GM12878 (cell line): ENCODE measurements at regions not wholly inside any gene's neighbourhood (a gene's known extent, or its start where the extent isn't known, plus 50 kb on each side); places are given as distances from the start of the nearest gene placed in this dataset.

Source experiments
- ATAC-seq: fragments of 200-7000 bp; cut with Tn5 transposase; 3 replicates; pipeline ENCODE4 v1.9.1; 2020; ENCODE audit warnings: mild to moderate bottlenecking, moderate library complexity
- BruUV-seq: library from RNA; stranded (reverse); fragments of 400-500 nt; replicated peaks from 2 replicates; lab custom pipeline; 2021; lab: Mats Ljungman, UMichigan
- CTCF ChIA-PET: fragments of 300-600 bp; sonication (Branson Sonifier 250); formaldehyde crosslinking; extraction: SDS; loops from one replicate; lab custom pipeline; 2021; ENCODE audit warnings: inconsistent platforms; lab: Yijun Ruan, JAX
- POLR2A ChIA-PET: fragments of 350-600 bp; formaldehyde crosslinking; extraction: SDS; loops from one replicate; lab custom pipeline; 2021; ENCODE audit warnings: inconsistent platforms; lab: Charles Lee
- RAD21 ChIA-PET: fragments of 300-600 bp; sonication (Branson Sonifier 250); formaldehyde crosslinking; loops from one replicate; lab custom pipeline; 2023; ENCODE audit warnings: antibody characterized with exemption; ENCODE audit not compliant: unreplicated experiment; lab: Charles Lee
- SMC1A ChIA-PET: fragments of 300-600 bp; sonication (Branson Sonifier 250); formaldehyde crosslinking; loops from one replicate; lab custom pipeline; 2023; ENCODE audit not compliant: unreplicated experiment, uncharacterized antibody; lab: Charles Lee
- DNase-seq: peaks from one replicate; pipeline ENCODE4 v3.0.0-alpha.2; 2011; ENCODE audit warnings: low read depth, low spot score
- FAIRE-seq: peaks from 3 replicates; lab custom pipeline; 2011; peaks lifted over from hg19 to GRCh38; lab: Jason Lieb, UNC
- H2AFZ ChIP-seq: 2 replicates; pipeline ENCODE4 v1.6.0; 2011; ENCODE audit warnings: low read depth, low read length, control low read depth; ENCODE audit not compliant: control insufficient read depth
- H3K27ac ChIP-seq: 2 replicates; pipeline ENCODE4 v1.5.1; 2011; ENCODE audit warnings: control low read depth; ENCODE audit not compliant: control insufficient read depth, insufficient read depth
- H3K27me3 ChIP-seq, 2 experiments: replicated peaks in 1 of 2; 2 replicates each; pipeline versions ENCODE4 v1.6.0 to v1.6.1; 2011; ENCODE audit warnings: low read length in 1 of 2; ENCODE audit not compliant: control insufficient read depth in 2 of 2, insufficient read depth in 2 of 2
- H3K36me3 ChIP-seq, 2 experiments: 2 replicates each; pipeline ENCODE4 v1.5.1; 2011; ENCODE audit warnings: low read length in 1 of 2; ENCODE audit not compliant: control insufficient read depth in 2 of 2, insufficient read depth in 2 of 2
- H3K4me1 ChIP-seq: 2 replicates; pipeline ENCODE4 v1.6.1; 2011; ENCODE audit warnings: mild to moderate bottlenecking, low read length, moderate library complexity, mixed read lengths; ENCODE audit not compliant: control insufficient read depth, insufficient read depth
- H3K4me2 ChIP-seq: 2 replicates; pipeline ENCODE4 v1.6.0; 2011; ENCODE audit warnings: control low read depth; ENCODE audit not compliant: control insufficient read depth, insufficient read depth
- H3K4me3 ChIP-seq: fragments of 200-600 bp; sonication (generic); 2 replicates; pipeline ENCODE4 v1.5.1; 2016
- H3K79me2 ChIP-seq: 2 replicates; pipeline ENCODE4 v1.6.0; 2011; ENCODE audit warnings: low read length; ENCODE audit not compliant: control insufficient read depth, insufficient read depth
- H3K9ac ChIP-seq: 2 replicates; pipeline ENCODE4 v1.8.0; 2011; ENCODE audit warnings: low read length, control low read depth, mixed read lengths; ENCODE audit not compliant: control insufficient read depth, insufficient read depth
- H3K9me3 ChIP-seq: replicated peaks from 3 replicates; pipeline ENCODE4 v1.5.1; 2011; ENCODE audit warnings: mild to moderate bottlenecking, low read length; ENCODE audit not compliant: control insufficient read depth, insufficient read depth
- H4K20me1 ChIP-seq: 2 replicates; pipeline ENCODE4 v1.6.0; 2011; ENCODE audit not compliant: control insufficient read depth, insufficient read depth
- CHD1 ChIP-seq: IDR thresholded peaks from 2 replicates; pipeline ENCODE4 v1.6.1; 2012; ENCODE audit warnings: low read depth, low read length, improper control_type of control experiment
- HCFC1 ChIP-seq: fragments of 150-350 bp; IDR thresholded peaks from 2 replicates; pipeline ENCODE4 v1.6.1; 2014; ENCODE audit warnings: low read length
- RBBP5 ChIP-seq: fragments of 200-600 bp; sonication (generic); conservative IDR thresholded peaks from 2 replicates; pipeline ENCODE4 v1.6.1; 2016
- RUNX3 ChIP-seq: IDR thresholded peaks from 2 replicates; pipeline ENCODE4 v1.6.1; 2012; ENCODE audit warnings: low read length, inconsistent platforms
- SMAD1 ChIP-seq: fragments of 450-650 bp; IDR thresholded peaks from 2 replicates; pipeline ENCODE4 v1.6.1; 2018; ENCODE audit warnings: mild to moderate bottlenecking, low read depth; ENCODE audit not compliant: partially characterized antibody
- SMC3 ChIP-seq: IDR thresholded peaks from 2 replicates; pipeline ENCODE4 v1.6.1; 2011; ENCODE audit warnings: low read length, improper control_type of control experiment, borderline replicate concordance
- whole genome bisulfite sequencing: methylation state at CpG from one replicate; pipeline ENCODE4 v1.1.6; 2016; ENCODE audit warnings: low lambda C conversion rate; ENCODE audit not compliant: insufficient replicate concordance, insufficient coverage; ENCODE audit errors: missing lambda C conversion rate; 5-methylcytosine and 5-hydroxymethylcytosine counted together
- in situ Hi-C: fragments of 300-500 bp; cut with MboI; formaldehyde crosslinking; loops from 9 replicates; pipeline ENCODE4 v1.14.3; 2018; ENCODE audit warnings: mixed read lengths
- intact Hi-C: fragments of 100-400 bp; cut with micrococcal nuclease; formaldehyde crosslinking; loops from one replicate; pipeline ENCODE4 v1.14.2; 2022; ENCODE audit not compliant: unreplicated experiment
- TF ChIP-seq, protein P1 (sequence below): fragments of 450-650 bp; IDR thresholded peaks from 2 replicates; pipeline ENCODE4 v1.6.1; 2017; ENCODE audit warnings: mild to moderate bottlenecking, moderate library complexity
- TF ChIP-seq, protein P2 (sequence below): IDR thresholded peaks from 2 replicates; pipeline ENCODE4 v1.6.1; 2012; ENCODE audit warnings: mild to moderate bottlenecking, low read depth, low read length
- TF ChIP-seq, protein P3 (sequence below): fragments of 450-650 bp; IDR thresholded peaks from 2 replicates; pipeline ENCODE4 v1.6.1; 2017; ENCODE audit warnings: antibody characterized with exemption, mild to moderate bottlenecking, moderate library complexity

DNA sequence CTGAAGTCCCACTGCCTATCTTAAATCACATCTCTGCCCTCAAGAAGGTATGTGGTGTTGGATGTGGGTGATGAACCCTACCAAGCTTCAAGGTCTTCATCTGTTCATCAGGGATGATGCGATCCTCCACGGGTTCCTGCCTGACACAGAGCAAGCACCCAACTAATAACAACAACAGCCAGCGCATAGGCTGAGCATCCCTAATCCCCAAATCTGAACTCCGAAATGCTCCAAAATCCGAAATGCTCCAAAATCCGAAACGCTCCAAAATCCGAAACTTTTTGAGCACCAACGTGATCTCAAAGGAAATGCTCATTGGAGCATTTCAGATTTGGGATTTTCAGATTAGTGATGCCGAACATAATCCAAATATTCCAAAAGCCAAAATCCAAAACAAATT lies 238.9 kb upstream of the SDK2 start:
- FAIRE-seq: no peak
- no peak for ATAC-seq

More for the DNA sequence above, 238.9 kb upstream of the SDK2 start:
- ChIA-PET POLR2A (no interaction called here), SMC1A (no interaction called here), RAD21 (no interaction called here), CTCF (no interaction called here)
- in situ Hi-C loops: no loop called here
- Histone ChIP-seq H2AFZ (no peak overlapping the region), H3K79me2 (no peaks in the 10 kb centered on the region), H3K4me3 (no peak overlapping the region), H3K27ac (no peak overlapping the region), H3K9ac (no peak overlapping the region), H3K36me3 (no peaks in the 10 kb centered on the region), H3K4me2 (no peak overlapping the region), H3K9me3 (no peaks in the 10 kb centered on the region), H3K27me3 (no peaks in the 10 kb centered on the region; a peak in 1 of 4 replicates), H4K20me1 (no peaks in the 10 kb centered on the region), H3K4me1 (no peaks in the 10 kb centered on the region)
- BruUV-seq: no TSS peak
- 28% methylated on average over 10 of the region's 10 CpGs for WGBS
- TF ChIP-seq, protein P1, sequence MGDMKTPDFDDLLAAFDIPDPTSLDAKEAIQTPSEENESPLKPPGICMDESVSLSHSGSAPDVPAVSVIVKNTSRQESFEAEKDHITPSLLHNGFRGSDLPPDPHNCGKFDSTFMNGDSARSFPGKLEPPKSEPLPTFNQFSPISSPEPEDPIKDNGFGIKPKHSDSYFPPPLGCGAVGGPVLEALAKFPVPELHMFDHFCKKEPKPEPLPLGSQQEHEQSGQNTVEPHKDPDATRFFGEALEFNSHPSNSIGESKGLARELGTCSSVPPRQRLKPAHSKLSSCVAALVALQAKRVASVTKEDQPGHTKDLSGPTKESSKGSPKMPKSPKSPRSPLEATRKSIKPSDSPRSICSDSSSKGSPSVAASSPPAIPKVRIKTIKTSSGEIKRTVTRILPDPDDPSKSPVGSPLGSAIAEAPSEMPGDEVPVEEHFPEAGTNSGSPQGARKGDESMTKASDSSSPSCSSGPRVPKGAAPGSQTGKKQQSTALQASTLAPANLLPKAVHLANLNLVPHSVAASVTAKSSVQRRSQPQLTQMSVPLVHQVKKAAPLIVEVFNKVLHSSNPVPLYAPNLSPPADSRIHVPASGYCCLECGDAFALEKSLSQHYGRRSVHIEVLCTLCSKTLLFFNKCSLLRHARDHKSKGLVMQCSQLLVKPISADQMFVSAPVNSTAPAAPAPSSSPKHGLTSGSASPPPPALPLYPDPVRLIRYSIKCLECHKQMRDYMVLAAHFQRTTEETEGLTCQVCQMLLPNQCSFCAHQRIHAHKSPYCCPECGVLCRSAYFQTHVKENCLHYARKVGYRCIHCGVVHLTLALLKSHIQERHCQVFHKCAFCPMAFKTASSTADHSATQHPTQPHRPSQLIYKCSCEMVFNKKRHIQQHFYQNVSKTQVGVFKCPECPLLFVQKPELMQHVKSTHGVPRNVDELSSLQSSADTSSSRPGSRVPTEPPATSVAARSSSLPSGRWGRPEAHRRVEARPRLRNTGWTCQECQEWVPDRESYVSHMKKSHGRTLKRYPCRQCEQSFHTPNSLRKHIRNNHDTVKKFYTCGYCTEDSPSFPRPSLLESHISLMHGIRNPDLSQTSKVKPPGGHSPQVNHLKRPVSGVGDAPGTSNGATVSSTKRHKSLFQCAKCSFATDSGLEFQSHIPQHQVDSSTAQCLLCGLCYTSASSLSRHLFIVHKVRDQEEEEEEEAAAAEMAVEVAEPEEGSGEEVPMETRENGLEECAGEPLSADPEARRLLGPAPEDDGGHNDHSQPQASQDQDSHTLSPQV: no peak
- TF ChIP-seq SMC3 (no peak), RBBP5 (no peak), RUNX3 (no peak), CHD1 (no peak), HCFC1 (no peak), SMAD1 (no peak)
- TF ChIP-seq, protein P2, sequence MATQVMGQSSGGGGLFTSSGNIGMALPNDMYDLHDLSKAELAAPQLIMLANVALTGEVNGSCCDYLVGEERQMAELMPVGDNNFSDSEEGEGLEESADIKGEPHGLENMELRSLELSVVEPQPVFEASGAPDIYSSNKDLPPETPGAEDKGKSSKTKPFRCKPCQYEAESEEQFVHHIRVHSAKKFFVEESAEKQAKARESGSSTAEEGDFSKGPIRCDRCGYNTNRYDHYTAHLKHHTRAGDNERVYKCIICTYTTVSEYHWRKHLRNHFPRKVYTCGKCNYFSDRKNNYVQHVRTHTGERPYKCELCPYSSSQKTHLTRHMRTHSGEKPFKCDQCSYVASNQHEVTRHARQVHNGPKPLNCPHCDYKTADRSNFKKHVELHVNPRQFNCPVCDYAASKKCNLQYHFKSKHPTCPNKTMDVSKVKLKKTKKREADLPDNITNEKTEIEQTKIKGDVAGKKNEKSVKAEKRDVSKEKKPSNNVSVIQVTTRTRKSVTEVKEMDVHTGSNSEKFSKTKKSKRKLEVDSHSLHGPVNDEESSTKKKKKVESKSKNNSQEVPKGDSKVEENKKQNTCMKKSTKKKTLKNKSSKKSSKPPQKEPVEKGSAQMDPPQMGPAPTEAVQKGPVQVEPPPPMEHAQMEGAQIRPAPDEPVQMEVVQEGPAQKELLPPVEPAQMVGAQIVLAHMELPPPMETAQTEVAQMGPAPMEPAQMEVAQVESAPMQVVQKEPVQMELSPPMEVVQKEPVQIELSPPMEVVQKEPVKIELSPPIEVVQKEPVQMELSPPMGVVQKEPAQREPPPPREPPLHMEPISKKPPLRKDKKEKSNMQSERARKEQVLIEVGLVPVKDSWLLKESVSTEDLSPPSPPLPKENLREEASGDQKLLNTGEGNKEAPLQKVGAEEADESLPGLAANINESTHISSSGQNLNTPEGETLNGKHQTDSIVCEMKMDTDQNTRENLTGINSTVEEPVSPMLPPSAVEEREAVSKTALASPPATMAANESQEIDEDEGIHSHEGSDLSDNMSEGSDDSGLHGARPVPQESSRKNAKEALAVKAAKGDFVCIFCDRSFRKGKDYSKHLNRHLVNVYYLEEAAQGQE: no peak
- TF ChIP-seq, protein P3, sequence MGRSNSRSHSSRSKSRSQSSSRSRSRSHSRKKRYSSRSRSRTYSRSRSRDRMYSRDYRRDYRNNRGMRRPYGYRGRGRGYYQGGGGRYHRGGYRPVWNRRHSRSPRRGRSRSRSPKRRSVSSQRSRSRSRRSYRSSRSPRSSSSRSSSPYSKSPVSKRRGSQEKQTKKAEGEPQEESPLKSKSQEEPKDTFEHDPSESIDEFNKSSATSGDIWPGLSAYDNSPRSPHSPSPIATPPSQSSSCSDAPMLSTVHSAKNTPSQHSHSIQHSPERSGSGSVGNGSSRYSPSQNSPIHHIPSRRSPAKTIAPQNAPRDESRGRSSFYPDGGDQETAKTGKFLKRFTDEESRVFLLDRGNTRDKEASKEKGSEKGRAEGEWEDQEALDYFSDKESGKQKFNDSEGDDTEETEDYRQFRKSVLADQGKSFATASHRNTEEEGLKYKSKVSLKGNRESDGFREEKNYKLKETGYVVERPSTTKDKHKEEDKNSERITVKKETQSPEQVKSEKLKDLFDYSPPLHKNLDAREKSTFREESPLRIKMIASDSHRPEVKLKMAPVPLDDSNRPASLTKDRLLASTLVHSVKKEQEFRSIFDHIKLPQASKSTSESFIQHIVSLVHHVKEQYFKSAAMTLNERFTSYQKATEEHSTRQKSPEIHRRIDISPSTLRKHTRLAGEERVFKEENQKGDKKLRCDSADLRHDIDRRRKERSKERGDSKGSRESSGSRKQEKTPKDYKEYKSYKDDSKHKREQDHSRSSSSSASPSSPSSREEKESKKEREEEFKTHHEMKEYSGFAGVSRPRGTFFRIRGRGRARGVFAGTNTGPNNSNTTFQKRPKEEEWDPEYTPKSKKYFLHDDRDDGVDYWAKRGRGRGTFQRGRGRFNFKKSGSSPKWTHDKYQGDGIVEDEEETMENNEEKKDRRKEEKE: no peak
- intact Hi-C loops: no loop called here
- no peak for DNase-seq
